Tibial nerve (tissue), 4 donors: ENCODE measurements at regions not wholly inside any gene's neighbourhood (a gene's known extent, or its start where the extent isn't known, plus 50 kb on each side); places are given as distances from the start of the nearest gene placed in this dataset.

Experiments used
- DNase-seq, 2 donors: peaks; one replicate each; pipeline ENCODE4 v3.0.0-alpha.2; 2019; ENCODE audit warnings: low spot score in 2 of 2
- H3K27ac ChIP-seq, 4 donors: fragments of 200-600 bp; sonication (generic) in 3 of 4; one replicate each; pipeline ENCODE4 v1.5.1; 2017 to 2019; ENCODE audit warnings: mild to moderate bottlenecking in 1 of 4
- H3K27me3 ChIP-seq, 2 donors: fragments of 200-600 bp; sonication (generic) in 1 of 2; one replicate each; pipeline versions ENCODE4 v1.5.1 to v1.6.0; 2017 to 2019
- H3K36me3 ChIP-seq, 3 donors: fragments of 200-600 bp; sonication (generic); one replicate each; pipeline ENCODE4 v1.5.1; 2018 to 2019
- H3K4me1 ChIP-seq, 4 donors: fragments of 200-600 bp; sonication (generic) in 3 of 4; one replicate each; pipeline ENCODE4 v1.5.1; 2017 to 2019
- H3K4me3 ChIP-seq, 4 donors: fragments of 200-600 bp; sonication (generic) in 3 of 4; one replicate each; pipeline ENCODE4 v1.5.1; 2017 to 2019; ENCODE audit warnings: mild to moderate bottlenecking in 1 of 4, moderate library complexity in 1 of 4
- H3K9me3 ChIP-seq, 4 donors: fragments of 200-600 bp; sonication (generic) in 3 of 4; one replicate each; pipeline ENCODE4 v1.5.1; 2017 to 2019
- CTCF ChIP-seq, 5 experiments: fragments of 200-600 bp in 3 of 5; fragments of 450-650 bp in 2 of 5; sonication (generic) in 3 of 5; IDR thresholded peaks; one replicate each; pipeline ENCODE4 v1.5.1; 2016 to 2019; ENCODE audit warnings: antibody characterized with exemption in 5 of 5, mild to moderate bottlenecking in 3 of 5, moderate library complexity in 2 of 5
- EP300 ChIP-seq, 2 donors: sonication (generic); formaldehyde crosslinking; IDR thresholded peaks; one replicate each; pipeline ENCODE4 v1.6.1; 2017; ENCODE audit warnings: antibody characterized with exemption in 2 of 2, mild to moderate bottlenecking in 1 of 2
- POLR2A ChIP-seq, 2 donors: fragments of 450-650 bp; IDR thresholded peaks; one replicate each; pipeline ENCODE4 v1.6.1; 2017; ENCODE audit warnings: antibody characterized with exemption in 2 of 2, mild to moderate bottlenecking in 2 of 2, moderate library complexity in 2 of 2
- WGBS, 2 donors: methylation state at CpG; one replicate each; pipeline ENCODE4 v1.1.5; 2018; 5-methylcytosine and 5-hydroxymethylcytosine counted together

DNA sequence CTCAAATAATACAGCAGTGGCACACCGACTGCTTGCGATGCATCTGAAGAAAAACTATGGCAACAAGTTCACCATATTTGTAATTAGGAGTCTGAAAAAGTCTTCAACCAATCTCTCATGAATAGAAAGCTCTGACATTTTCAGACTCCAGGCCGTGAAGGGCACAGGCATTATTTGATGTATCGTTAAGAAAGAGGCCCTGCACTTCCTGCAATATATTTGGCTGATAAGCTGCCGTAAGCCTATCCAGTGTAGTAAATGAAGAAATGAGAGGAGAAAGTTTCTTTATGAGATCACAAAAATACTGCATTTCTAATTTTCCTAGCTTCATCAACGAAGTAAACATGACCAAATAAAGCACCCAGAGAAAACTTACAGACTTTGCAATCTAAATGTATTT lies 613.8 kb upstream of the TECRL start:
- Histone ChIP-seq H3K9me3 (peaks cover 0 to 7% (median 0%) of the 10 kb centered on the region in 4 donors), H3K36me3 (no peaks in the 10 kb centered on the region), H3K4me1 (no peaks in the 10 kb centered on the region), H3K27me3 (no peaks in the 10 kb centered on the region), H3K27ac (no peak overlapping the region), H3K4me3 (no peak overlapping the region)
- TF ChIP-seq CTCF (IDR thresholded peaks at IDR 0.05), result no peak
- TF ChIP-seq POLR2A (IDR thresholded peaks at IDR 0.05), result no peak
- no peak for TF ChIP-seq EP300 (IDR thresholded peaks at IDR 0.05)
- WGBS, 2 donors, result 50 to 53% methylated on average over 6 of the region's 6 CpGs
- no peak for DNase-seq

DNA sequence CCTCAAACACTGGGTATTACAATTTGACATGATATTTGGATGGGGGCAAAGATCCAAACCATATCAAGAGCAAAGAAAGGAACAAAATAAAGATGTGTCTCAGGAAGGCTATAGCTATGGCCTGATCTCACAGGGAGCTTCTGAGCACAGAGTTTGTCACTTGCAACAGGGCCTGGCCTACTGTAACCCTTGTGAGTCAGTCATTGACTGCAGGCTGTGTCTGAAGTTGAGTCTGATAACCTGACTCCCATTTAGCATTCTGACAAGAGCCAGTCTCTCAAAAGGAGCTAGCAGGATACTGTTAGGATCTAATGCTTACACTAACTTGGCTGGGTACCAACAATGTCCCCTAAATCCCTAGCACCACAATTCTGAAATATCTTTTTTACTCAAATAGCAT lies 612.5 kb upstream of the TECRL start:
- H3K27me3 ChIP-seq, result no peaks in the 10 kb centered on the region
- H3K9me3 ChIP-seq, result peaks cover 0 to 7% (median 0%) of the 10 kb centered on the region in 4 donors
- H3K4me3 ChIP-seq, result no peak overlapping the region
- no peak for DNase-seq
- no peaks in the 10 kb centered on the region for H3K36me3 ChIP-seq
- TF ChIP-seq EP300 (IDR thresholded peaks at IDR 0.05) (no peak), POLR2A (IDR thresholded peaks at IDR 0.05) (no peak), CTCF (IDR thresholded peaks at IDR 0.05) (no peak)
- H3K4me1 ChIP-seq, result no peaks in the 10 kb centered on the region
- no peak overlapping the region for H3K27ac ChIP-seq

DNA sequence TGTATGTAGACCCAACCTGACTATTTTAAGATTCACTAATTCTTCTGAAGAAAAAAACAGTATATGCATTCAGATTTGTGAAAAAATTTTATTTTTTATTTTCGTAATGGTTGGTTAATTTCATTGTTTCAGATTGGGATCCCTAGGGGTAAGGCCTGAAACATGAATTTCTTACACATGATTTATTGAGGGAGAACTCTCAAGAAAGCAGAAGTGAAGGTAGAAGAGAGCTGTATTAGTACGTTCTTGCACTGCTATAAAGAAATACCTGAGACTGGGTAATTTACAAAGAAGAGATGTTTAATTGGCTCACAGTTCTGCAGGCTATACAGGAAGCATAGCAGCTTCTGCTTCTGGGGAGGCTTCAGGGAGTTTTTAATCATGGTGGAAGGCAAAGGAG lies 611.9 kb upstream of the TECRL start:
- 84 to 85% methylated on average over 2 of the region's 2 CpGs for WGBS, 2 donors

GRCh38 chr4:65019775-65020174 lies 610.5 kb upstream of the TECRL start:
- no peaks in the 10 kb centered on the region for H3K4me1 ChIP-seq
- no peaks in the 10 kb centered on the region for H3K27me3 ChIP-seq
- no peak for DNase-seq
- H3K4me3 ChIP-seq, result no peak overlapping the region
- TF ChIP-seq POLR2A (IDR thresholded peaks at IDR 0.05) (no peak), EP300 (IDR thresholded peaks at IDR 0.05) (no peak), CTCF (IDR thresholded peaks at IDR 0.05) (no peak)
- no peaks in the 10 kb centered on the region for H3K36me3 ChIP-seq
- H3K27ac ChIP-seq, result no peak overlapping the region
- 48 to 51% methylated on average over 3 of the region's 3 CpGs for WGBS, 2 donors
- H3K9me3 ChIP-seq, result peaks cover 0 to 7% (median 0%) of the 10 kb centered on the region in 4 donors

More for the DNA sequence above, 611.9 kb upstream of the TECRL start:
- no peaks in the 10 kb centered on the region for H3K36me3 ChIP-seq
- no peak for DNase-seq
- TF ChIP-seq CTCF (IDR thresholded peaks at IDR 0.05), result no peak
- no peak for TF ChIP-seq EP300 (IDR thresholded peaks at IDR 0.05)
- no peak for TF ChIP-seq POLR2A (IDR thresholded peaks at IDR 0.05)
- H3K9me3 ChIP-seq, result peaks cover 0 to 7% (median 0%) of the 10 kb centered on the region in 4 donors
- H3K27ac ChIP-seq, result no peak overlapping the region
- no peaks in the 10 kb centered on the region for H3K27me3 ChIP-seq
- H3K4me3 ChIP-seq, result no peak overlapping the region
- no peaks in the 10 kb centered on the region for H3K4me1 ChIP-seq

- Histone ChIP-seq H3K27me3 (no peaks in the 10 kb centered on the region), H3K36me3 (no peaks in the 10 kb centered on the region), H3K27ac (no peak overlapping the region), H3K9me3 (no peaks in the 10 kb centered on the region), H3K4me1 (no peaks in the 10 kb centered on the region), H3K4me3 (no peak overlapping the region)
- 81 to 96% methylated on average over 1 of the region's 1 CpG for WGBS, 2 donors
- TF ChIP-seq CTCF (IDR thresholded peaks at IDR 0.05) (no peak), EP300 (IDR thresholded peaks at IDR 0.05) (no peak)
- no peak for DNase-seq
Observed at GRCh38 chr4:65018313-65018712, 609.1 kb upstream of the TECRL start.
